Activated CD4-positive, alpha-beta T cell treated with anti-CD3 and anti-CD28 coated beads, Interleukin-2, Interleukin-4, amounts not matched to agents 100 ng/mL and 50 ng/mL, durations not matched to agents 16 hours and 8 hours (primary cell): ENCODE measurements at regions not wholly inside any gene's neighbourhood (a gene's known extent, or its start where the extent isn't known, plus 50 kb on each side); places are given as distances from the start of the nearest gene placed in this dataset.
"Not testable (repeated sequence)": the region's sequence is repeated elsewhere in the genome, so short reads cannot be mapped to it uniquely, and the experiment has no call there.

Experiments used
- DNase-seq: peaks from one replicate; pipeline ENCODE4 v3.0.0-alpha.2; 2020; ENCODE audit warnings: low spot score

DNA sequence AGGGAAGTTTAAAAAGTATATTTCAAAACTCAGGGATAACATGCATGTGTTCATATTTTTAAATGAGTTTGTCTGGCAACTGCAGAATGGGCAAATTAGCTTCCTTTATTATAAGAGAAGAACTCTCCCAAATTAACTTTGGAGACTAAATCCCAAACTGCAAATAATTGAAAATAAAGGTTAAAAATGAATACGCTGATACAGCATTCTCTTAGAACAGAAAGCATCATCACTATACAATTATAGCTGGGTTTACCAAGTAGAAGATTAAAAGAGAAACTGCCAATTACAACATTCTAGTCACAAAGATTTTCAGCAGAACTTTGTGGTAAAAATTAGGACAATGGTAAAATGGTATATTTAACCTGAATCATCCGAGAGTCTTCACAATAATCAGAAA lies 73.3 kb downstream of the OLFM4 start:
- DNase-seq: no peak

- no peak for DNase-seq
Observed at GRCh38 chr13:53104136-53104535, 75.5 kb downstream of the OLFM4 start.

DNA sequence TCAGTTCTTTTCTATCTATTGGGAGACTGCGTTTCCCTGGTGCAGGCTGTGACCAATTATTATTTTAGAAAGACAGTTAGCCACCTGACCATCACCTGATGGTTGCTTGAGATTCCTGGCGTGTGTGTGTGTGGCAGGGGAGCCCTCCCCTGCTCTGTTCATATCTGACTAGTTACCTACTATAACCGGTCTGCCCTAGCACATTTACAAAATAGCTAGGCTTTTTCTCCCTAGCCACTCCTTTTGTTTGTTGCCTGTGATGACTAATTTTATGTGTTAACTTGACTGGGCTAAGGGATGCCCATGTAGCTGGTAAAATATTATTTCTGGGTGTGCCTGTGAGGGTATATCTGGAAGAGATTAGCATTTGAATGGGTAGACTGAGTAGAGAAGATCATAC lies 76.9 kb downstream of the OLFM4 start:
- DNase-seq: no peak

- no peak for DNase-seq
Observed at GRCh38 chr13:53105890-53106289, 77.3 kb downstream of the OLFM4 start.

GRCh38 chr13:53110181-53110580 lies 81.6 kb downstream of the OLFM4 start:
- no peak for DNase-seq

DNA sequence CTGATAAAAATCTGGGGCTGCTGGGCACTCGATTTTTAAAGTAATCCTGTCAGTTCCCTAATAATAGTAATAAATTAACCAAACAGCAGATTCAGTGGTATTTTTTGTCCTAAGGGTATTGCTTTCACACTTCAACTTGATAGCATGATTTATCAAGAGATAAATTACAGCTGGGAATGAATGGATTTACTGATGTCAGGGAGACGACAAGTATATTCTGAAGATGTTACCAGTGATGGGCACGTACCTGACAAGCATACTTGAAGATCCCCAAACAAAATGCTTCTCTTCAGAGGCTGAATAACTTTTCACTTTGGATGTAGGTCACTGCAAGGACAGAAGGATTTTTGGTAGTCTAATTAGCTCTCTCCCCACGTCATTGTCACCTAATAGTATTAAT lies 82.0 kb downstream of the OLFM4 start:
- DNase-seq: no peak

DNA sequence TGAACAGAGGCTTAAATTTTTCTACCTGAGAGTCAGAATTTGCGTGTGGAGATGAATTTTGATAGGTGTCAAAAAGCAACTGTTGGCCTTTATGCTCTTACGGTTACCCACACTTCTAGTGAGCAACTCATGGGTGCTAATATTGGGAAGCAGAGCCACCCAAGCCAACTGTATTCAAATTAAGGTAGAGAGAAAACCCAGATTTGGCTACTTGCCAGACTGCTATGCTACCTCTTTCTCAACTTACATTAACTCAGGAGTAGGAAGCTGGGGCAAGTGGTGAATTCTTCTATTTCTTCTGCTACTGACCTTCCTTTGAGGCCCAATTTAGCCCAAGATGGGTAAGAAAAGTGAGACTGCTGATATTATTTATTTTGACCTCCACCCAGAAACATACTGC lies 83.9 kb downstream of the OLFM4 start:
- no peak for DNase-seq

DNA sequence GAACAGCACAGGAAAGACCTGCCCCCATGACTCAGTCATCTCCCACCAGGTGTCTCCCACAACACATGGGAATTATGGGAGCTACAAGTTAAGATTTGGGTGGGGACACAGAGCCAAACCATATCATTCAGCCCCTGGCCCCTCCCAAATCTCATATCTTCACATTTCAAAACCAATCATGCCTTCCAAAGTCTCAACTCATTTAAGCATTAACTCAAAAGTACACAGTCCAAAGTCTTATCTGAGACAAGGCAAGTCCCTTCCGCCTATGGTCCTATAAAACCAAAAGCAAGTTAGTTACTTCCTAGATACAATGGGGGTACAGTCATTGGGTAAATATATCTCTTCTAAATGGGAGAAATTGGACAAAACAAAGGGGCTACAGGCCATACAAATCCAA lies 88.4 kb downstream of the OLFM4 start:
- not testable (repeated sequence) for DNase-seq

- DNase-seq: no peak
Observed at GRCh38 chr13:53121131-53121773, 92.6 kb downstream of the OLFM4 start.

DNA sequence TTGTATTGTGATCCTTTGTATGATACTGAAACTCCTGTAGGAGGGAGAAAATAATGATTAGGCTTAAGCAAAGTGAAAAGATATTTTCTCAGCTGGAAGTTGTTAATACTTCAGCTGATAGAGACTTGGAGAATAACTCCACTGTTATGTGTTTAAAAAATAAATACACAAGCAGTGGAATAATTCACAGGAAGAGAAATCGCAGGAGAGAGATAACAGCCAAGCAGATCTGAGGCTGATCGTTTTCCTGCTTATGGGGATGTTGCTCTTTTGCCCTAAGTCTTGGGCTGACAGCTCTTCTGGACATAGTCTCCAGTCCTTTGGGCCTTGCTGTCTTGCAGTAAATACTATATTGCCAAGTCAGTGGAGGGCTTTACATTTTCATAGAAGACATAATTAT lies 93.3 kb downstream of the OLFM4 start:
- DNase-seq: no peak

DNA sequence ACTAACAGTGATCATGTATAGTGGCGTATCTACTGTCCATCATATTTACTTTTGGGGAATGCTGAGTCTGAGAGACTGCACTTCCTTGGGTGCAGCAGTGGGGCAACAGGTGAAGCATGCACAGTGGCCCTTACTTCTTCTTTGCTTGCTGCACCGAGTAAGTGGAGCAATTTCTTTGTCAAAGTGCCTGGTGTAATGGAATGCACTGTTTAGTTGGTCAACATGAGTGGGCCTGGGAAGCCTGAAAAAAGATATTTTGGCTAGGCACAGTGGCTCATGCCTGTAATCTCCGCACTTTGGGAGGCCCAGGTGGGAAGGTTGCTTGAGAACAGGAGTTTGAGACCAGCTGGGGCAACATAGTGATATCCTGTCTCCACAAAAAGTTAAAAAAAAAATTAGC lies 94.9 kb downstream of the OLFM4 start:
- DNase-seq: no peak

DNA sequence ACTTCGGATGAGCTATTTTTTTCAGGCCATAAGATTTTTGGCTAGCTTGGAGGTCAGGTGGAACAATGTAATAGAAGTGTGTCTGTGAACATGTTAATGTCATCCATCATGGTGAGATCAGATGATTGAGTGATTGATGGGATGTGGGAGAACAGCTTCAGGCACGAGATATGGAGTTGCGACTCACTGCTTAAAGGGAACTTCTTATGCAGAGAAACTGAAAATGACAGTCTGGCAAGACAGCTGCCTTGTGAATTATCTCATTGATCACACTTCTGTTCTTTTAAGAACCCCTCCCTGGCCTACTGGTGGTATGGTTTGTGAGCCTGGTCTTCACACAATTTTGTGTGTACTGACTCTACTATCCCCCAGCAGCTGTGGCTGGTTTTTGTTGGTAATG lies 96.0 kb downstream of the OLFM4 start:
- DNase-seq: no peak

GRCh38 chr13:53126841-53127245 lies 98.2 kb downstream of the OLFM4 start:
- no peak for DNase-seq

GRCh38 chr13:53127373-53127772 lies 98.8 kb downstream of the OLFM4 start:
- DNase-seq: no peak

DNA sequence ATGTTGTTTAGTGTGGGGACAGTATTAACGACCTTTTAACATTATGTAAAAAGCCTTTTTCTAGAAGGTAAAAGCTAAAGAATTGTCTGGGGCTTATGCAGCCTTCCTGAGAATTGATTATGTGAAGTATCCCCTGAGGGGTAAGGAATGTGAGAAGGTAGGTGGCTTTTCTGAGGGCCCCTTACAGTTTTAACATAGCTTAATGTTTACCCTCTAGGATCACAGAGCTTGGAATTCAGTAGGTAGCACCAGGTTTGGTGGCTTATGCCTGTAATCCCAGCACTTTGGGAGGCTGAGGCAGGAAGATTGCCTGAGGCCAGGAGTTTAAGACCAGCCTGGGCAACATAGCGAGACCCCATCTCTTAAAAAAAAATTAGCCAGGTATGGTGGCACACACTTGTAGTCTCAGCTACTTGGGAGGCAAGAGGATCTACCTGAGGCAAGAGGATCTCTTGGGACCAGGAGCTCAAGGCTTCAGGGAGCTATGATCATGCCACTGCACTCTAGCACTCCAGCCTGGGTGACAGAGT lies 101.3 kb downstream of the OLFM4 start:
- no peak for DNase-seq

DNA sequence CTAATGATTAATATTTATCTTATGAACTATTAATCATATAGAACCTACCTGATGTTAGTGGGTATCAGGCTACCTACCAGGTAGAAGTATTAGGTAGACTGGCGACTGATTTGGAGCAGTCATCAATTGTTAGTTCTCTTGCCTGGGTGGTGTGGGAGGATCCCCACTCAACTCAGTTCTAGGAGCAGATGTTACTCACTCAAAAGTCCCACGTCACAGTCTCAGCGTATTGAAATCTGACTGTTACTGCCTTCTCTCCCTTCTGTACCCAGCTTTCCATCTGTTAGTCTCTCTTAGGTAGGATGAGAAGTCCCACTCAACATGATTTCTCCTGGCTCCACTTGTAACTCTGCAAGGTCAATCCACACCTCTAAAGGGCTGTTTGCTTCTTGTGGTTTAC lies 102.7 kb downstream of the OLFM4 start:
- DNase-seq: no peak

DNA sequence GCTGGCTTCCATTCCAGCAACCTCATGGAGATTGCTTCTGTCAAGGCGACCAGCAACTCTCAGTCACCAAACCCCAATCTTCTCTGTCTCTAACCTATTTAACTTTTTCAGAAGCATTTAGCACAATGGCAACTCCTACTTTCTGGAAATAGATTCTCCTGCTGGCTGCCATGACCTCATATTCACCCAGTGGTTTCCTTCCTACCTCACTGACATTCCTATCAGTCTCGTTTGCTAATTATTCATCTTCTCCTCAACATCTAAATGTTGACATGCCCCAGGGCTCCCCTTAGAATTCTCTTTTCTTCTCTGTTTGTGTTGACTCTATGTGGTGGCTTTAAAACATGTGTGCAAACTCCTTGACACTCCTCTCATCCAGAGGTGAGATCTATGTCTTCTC lies 106.7 kb downstream of the OLFM4 start:
- DNase-seq: no peak

DNA sequence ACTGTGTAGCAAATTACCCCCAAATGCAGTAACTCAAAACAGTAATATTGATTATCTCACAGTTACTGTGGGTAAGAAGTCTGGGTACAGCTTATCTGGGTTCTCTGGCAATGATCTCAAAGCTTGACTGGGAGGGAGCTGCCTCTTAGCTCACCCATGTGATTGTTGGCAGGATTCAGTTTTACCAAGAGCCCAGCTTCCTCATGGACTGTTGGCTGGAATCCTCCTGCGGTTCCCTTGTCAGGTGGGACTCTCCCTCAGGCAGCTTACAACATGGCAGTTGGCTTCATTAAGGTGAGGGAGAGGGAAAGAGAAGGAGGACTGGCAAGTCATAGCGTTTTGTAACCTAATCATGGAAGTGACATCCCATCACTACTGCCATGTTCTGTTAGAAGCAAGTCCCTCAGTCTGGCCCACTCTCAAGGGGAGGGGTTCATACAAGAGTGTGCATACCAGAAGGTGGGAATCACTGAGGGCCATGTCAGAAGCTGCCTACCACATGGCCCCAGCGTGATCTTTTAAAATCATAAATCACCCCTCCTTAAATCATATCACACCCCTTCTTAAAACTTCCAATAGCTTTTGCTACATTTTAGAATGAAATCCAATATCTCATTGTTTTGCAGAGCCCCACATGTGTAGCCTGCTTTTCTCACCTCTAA lies 108.1 kb downstream of the OLFM4 start:
- no peak for DNase-seq

DNA sequence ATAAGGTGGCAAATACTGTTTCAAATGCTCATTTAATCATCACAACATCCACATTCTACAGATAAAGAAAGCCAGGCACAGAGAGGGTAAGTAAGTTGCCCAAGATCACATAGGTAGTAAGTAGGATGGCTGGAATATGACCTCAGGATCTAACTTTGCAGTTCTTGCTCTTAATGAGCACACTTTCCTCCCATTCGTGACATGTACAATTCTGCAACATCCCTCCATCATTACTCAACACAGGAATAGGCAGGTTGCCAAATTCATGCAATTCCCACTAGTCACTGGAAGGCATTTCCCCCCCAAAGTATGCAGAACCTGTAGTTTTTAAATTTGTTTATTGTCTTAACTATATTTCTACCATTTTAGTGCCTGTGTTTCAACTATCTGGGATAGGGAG lies 109.2 kb downstream of the OLFM4 start:
- no peak for DNase-seq

DNA sequence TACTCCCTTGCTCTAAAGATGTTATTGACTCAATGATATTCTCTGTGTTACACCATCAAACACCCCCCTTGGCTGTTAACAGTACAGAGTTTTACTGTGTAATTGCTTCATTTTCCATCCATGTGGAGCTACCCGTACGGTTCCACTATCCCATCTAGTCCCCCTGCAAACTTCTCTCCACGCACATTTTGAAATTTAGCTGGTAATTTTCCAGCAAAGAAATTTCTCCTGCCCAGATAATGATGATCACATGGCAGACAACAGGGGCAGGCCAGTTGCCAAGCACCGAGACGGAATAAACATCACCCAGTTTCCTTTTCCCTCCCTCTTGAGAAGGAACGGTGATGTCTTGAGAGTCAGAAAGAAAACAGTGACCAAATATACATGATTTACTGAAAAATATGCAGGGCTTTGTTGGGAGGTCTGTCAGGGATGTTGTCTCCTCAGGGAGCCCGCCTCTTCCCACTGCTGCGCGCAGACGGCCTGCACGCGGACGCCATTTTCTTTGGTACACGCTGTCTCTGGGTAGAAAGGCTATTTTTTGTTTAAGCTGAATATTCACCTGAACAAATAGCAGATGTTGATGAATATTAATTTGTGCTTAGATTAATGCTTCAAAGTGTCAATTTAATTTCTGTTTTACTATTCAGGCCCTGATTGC lies 109.9 kb downstream of the OLFM4 start:
- no peak for DNase-seq

DNA sequence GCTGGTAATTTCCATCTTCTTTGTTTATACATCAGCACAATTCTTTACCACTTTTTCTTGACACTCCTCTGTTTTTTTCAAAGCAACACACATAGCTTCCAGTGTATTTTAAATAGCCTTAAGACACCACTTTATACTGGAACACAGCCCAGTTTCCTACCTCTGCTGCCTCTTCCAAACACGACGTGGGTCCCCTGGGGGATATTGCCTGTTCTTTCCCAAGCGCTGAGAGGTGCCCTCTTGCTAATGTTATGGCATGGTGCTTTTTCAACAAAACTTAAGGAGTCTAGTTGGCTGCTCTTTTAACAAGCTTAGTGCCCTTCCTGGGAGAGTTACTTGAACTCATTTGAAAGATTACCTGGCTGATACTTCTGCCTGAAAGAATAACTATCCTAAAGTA lies 112.7 kb downstream of the OLFM4 start:
- no peak for DNase-seq

DNA sequence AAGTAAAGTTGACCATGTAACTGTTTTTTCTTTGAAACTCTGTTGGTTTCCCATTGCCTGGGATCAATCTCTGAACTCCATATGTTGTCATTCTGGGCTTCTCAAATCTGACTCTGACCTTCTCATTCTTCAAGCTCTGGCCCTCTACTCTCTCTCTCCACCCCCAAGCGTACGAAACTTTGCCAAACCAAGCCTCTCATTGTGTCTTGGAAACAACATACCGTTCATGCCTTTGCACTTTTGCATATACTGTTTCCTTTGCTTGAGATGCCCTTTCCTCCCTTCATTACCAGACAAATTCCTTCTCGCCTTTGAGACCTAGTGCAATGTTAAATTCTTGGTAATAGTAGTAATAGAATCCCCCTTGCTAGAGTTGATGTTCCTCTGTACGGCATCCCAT lies 113.7 kb downstream of the OLFM4 start:
- no peak for DNase-seq

DNA sequence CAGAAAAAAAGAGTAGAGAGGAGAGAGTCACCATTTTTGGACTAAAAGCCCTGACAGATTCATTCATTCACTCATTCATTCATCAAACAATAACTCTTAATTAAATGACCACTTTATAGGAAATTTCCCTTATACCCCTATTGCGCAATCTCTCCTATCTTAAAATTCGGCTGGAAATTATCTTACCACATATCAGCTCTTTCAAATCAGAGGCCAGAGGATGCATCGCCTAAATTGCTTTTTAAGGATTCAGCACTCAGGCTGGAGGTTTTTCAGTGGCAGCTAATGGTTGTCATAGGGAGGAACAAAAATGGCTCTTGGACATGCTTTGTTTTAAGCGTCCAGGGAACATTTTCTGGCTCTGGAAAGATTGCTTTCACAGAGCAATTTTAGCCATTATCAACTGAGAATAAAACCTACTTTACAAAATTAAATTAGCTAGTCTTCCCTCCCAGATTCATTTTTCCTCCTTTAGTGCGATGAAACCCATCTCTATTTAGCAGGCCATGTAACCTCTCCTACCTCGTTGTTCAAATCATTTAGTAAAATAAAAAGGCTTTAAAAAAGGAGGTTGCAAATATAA lies 115.2 kb downstream of the OLFM4 start:
- no peak for DNase-seq
